ENCODE measurements at regions not wholly inside any gene's neighbourhood (a gene's known extent, or its start where the extent isn't known, plus 50 kb on each side); places are given as distances from the start of the nearest gene placed in this dataset.

DNA sequence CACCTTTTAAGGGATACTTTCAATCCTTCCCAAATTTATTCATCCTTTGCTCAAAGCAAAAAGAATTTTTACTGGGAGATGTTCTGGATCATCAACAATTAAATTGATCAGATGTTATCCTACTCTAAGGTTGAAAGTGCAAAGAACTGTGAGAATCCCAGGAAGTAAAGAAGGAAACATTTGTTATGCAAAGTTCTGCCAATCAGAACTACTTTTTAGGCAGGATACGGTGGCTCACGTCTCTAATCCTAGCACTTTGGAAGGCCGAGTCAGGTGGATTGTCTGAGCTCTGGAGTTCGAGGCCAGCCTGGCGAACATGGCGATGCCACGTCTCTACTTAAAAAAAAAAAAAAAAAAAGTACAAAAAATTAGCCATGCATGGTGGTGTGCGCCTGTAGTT lies 882.3 kb downstream of the DIAPH3 start:
- TF ChIP-seq RAD21 (IDR thresholded peaks at IDR 0.05; ENCODE audit: low read length) (no peak), RXRA (IDR thresholded peaks at IDR 0.05; ENCODE audit: borderline replicate concordance, low read depth) (no peak), RFX5 (IDR thresholded peaks at IDR 0.05; ENCODE audit: low read length) (no peak), EZH2phosphoT487 (IDR thresholded peaks at IDR 0.05; ENCODE audit: borderline replicate concordance, low read depth) (no peak), FOXM1 (IDR thresholded peaks at IDR 0.05; ENCODE audit: low read depth) (no peak), TAF1 (IDR thresholded peaks at IDR 0.05; ENCODE audit: borderline replicate concordance, low read depth, low read length) (no peak), POLR2AphosphoS5 (IDR thresholded peaks at IDR 0.05; ENCODE audit: low read depth, low read length) (no peak), MXI1 (IDR thresholded peaks at IDR 0.05; ENCODE audit: low read depth, low read length) (no peak)
- TF ChIP-seq, protein P1, sequence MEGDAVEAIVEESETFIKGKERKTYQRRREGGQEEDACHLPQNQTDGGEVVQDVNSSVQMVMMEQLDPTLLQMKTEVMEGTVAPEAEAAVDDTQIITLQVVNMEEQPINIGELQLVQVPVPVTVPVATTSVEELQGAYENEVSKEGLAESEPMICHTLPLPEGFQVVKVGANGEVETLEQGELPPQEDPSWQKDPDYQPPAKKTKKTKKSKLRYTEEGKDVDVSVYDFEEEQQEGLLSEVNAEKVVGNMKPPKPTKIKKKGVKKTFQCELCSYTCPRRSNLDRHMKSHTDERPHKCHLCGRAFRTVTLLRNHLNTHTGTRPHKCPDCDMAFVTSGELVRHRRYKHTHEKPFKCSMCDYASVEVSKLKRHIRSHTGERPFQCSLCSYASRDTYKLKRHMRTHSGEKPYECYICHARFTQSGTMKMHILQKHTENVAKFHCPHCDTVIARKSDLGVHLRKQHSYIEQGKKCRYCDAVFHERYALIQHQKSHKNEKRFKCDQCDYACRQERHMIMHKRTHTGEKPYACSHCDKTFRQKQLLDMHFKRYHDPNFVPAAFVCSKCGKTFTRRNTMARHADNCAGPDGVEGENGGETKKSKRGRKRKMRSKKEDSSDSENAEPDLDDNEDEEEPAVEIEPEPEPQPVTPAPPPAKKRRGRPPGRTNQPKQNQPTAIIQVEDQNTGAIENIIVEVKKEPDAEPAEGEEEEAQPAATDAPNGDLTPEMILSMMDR (IDR thresholded peaks at IDR 0.05): no peak
- TF ChIP-seq, protein P2, sequence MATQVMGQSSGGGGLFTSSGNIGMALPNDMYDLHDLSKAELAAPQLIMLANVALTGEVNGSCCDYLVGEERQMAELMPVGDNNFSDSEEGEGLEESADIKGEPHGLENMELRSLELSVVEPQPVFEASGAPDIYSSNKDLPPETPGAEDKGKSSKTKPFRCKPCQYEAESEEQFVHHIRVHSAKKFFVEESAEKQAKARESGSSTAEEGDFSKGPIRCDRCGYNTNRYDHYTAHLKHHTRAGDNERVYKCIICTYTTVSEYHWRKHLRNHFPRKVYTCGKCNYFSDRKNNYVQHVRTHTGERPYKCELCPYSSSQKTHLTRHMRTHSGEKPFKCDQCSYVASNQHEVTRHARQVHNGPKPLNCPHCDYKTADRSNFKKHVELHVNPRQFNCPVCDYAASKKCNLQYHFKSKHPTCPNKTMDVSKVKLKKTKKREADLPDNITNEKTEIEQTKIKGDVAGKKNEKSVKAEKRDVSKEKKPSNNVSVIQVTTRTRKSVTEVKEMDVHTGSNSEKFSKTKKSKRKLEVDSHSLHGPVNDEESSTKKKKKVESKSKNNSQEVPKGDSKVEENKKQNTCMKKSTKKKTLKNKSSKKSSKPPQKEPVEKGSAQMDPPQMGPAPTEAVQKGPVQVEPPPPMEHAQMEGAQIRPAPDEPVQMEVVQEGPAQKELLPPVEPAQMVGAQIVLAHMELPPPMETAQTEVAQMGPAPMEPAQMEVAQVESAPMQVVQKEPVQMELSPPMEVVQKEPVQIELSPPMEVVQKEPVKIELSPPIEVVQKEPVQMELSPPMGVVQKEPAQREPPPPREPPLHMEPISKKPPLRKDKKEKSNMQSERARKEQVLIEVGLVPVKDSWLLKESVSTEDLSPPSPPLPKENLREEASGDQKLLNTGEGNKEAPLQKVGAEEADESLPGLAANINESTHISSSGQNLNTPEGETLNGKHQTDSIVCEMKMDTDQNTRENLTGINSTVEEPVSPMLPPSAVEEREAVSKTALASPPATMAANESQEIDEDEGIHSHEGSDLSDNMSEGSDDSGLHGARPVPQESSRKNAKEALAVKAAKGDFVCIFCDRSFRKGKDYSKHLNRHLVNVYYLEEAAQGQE (IDR thresholded peaks at IDR 0.05; ENCODE audit: low read depth, low read length): no peak
- TF ChIP-seq, protein P3, sequence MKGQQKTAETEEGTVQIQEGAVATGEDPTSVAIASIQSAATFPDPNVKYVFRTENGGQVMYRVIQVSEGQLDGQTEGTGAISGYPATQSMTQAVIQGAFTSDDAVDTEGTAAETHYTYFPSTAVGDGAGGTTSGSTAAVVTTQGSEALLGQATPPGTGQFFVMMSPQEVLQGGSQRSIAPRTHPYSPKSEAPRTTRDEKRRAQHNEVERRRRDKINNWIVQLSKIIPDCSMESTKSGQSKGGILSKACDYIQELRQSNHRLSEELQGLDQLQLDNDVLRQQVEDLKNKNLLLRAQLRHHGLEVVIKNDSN (IDR thresholded peaks at IDR 0.05; ENCODE audit: borderline replicate concordance, low read depth): no peak
- TF ChIP-seq, protein P4, sequence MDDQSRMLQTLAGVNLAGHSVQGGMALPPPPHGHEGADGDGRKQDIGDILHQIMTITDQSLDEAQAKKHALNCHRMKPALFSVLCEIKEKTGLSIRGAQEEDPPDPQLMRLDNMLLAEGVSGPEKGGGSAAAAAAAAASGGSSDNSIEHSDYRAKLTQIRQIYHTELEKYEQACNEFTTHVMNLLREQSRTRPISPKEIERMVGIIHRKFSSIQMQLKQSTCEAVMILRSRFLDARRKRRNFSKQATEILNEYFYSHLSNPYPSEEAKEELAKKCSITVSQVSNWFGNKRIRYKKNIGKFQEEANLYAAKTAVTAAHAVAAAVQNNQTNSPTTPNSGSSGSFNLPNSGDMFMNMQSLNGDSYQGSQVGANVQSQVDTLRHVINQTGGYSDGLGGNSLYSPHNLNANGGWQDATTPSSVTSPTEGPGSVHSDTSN (IDR thresholded peaks at IDR 0.05): no peak
